ENCODE measurements at regions not wholly inside any gene's neighbourhood (a gene's known extent, or its start where the extent isn't known, plus 50 kb on each side); places are given as distances from the start of the nearest gene placed in this dataset.

DNA sequence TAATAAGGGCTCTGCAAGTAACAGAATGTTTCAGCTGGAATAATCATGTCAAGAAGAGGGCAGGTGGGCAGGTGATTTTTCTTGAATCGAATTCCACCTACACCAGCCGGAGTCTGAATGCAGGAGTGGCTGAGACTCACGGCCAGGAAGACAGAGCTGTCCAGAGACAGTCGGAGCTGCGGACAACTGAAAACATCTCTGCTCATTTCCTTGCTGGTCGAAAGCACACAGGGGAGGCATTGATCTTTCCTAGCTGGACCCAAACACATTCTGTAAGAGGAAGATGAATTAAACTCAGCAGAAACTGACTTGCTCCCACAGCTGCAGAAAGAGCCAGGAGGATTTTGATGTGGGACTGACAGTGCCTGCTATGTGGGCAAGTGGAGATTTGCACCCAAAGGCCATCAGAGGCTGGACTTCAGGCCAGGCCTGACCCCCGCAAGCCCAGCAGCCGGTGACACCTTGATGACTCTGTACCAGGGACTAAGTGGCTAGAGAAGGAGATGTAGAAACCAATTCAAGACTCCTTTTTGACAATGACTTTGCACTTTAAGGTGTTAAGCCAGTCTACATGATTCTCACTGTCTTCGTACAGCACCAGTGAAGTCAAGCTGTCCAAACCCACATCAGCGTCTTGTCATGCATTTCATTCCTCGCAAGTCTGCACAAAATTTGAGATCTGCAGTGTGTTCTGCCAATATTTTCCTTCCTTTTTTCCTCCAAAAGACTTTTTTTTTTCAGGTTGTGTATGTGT is 169.4 kb downstream of the TEX36 start:
- Histone ChIP-seq H2AK5ac (ENCODE audit: low read length) (no peak overlapping the region), H3K36me3 (ENCODE audit: control insufficient read depth, insufficient read depth, low read length) (no peaks in the 10 kb centered on the region), H4K5ac (ENCODE audit: low read length) (no peak overlapping the region), H3K4ac (ENCODE audit: low read depth, low read length) (no peak overlapping the region), H2BK5ac (ENCODE audit: low read length) (no peak overlapping the region), H3K27ac (ENCODE audit: low read depth, low read length) (no peak overlapping the region), H3K56ac (ENCODE audit: low read length) (no peak overlapping the region), H3K4me1 (ENCODE audit: control insufficient read depth, low read depth, low read length) (no peaks in the 10 kb centered on the region), H3K18ac (ENCODE audit: low read length) (no peak overlapping the region), H4K8ac (ENCODE audit: low read depth, low read length) (no peak overlapping the region), H3K79me1 (ENCODE audit: low read length) (no peaks in the 10 kb centered on the region), H2BK120ac (ENCODE audit: low read depth, low read length) (no peak overlapping the region), H3K27me3 (ENCODE audit: insufficient read depth, low read length, poor library complexity) (no peaks in the 10 kb centered on the region), H3K79me2 (ENCODE audit: control insufficient read depth, insufficient read depth, low read length) (no peaks in the 10 kb centered on the region), H3K9ac (ENCODE audit: low read length) (no peak overlapping the region), H2BK15ac (replicated peaks; ENCODE audit: low read depth) (no peak overlapping the region), H3K23ac (ENCODE audit: low read length) (no peak overlapping the region), H3K4me3 (ENCODE audit: low read length) (no peak overlapping the region), H3K4me2 (ENCODE audit: low read length) (no peak overlapping the region)
- no CpG with 5 or more reads among the region's 11 CpGs for whole genome bisulfite sequencing (ENCODE audit: extremely low coverage, insufficient coverage, low lambda C conversion rate)
- no peak for DNase-seq

GRCh38 chr10:125510998-125511397 is 172.0 kb downstream of the TEX36 start:
- H3K18ac ChIP-seq (ENCODE audit: low read length) = no peak overlapping the region
- no peak for DNase-seq
- H3K36me3 ChIP-seq (ENCODE audit: control insufficient read depth, insufficient read depth, low read length) = no peaks in the 10 kb centered on the region
- no peak overlapping the region for H2BK15ac ChIP-seq (replicated peaks; ENCODE audit: low read depth)
- no peak overlapping the region for H2BK120ac ChIP-seq (ENCODE audit: low read depth, low read length)
- no peaks in the 10 kb centered on the region for H3K79me2 ChIP-seq (ENCODE audit: control insufficient read depth, insufficient read depth, low read length)
- no peaks in the 10 kb centered on the region for H3K4me1 ChIP-seq (ENCODE audit: control insufficient read depth, low read depth, low read length)
- no peak overlapping the region for H3K9ac ChIP-seq (ENCODE audit: low read length)
- H4K5ac ChIP-seq (ENCODE audit: low read length) = no peak overlapping the region
- H3K56ac ChIP-seq (ENCODE audit: low read length) = no peak overlapping the region
- no peak overlapping the region for H3K23ac ChIP-seq (ENCODE audit: low read length)
- H2AK5ac ChIP-seq (ENCODE audit: low read length) = no peak overlapping the region
- H3K79me1 ChIP-seq (ENCODE audit: low read length) = no peaks in the 10 kb centered on the region
- WGBS (ENCODE audit: extremely low coverage, insufficient coverage, low lambda C conversion rate) = no CpG with 5 or more reads among the region's 9 CpGs
- H3K4ac ChIP-seq (ENCODE audit: low read depth, low read length) = no peak overlapping the region
- no peak overlapping the region for H3K27ac ChIP-seq (ENCODE audit: low read depth, low read length)
- H4K8ac ChIP-seq (ENCODE audit: low read depth, low read length) = no peak overlapping the region
- no peak overlapping the region for H3K4me3 ChIP-seq (ENCODE audit: low read length)
- no peak overlapping the region for H2BK5ac ChIP-seq (ENCODE audit: low read length)
- H3K4me2 ChIP-seq (ENCODE audit: low read length) = no peak overlapping the region
- no peaks in the 10 kb centered on the region for H3K27me3 ChIP-seq (ENCODE audit: insufficient read depth, low read length, poor library complexity)

DNA sequence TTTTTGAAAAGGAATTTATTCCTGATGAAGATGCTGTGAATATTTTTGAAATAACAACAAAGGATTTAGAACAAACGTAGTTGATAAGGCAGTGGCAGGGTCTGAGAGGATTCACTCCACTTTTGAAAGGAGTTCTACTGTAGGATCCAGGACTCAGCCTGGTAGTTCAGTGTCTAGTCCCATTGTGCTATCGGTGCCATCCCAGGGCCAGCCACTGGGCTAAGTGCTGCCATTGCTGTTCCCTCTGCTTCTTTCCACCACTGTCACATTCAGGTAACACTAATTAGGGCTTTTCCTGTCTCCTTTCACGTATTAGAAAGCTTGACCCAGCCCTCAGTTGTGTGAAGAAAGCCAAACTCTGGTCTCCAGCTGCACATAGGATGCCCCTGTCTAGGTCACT is 177.3 kb downstream of the TEX36 start:
- Histone ChIP-seq H3K4me2 (ENCODE audit: low read length) (no peak overlapping the region), H4K8ac (ENCODE audit: low read depth, low read length) (no peak overlapping the region), H2AK5ac (ENCODE audit: low read length) (no peak overlapping the region), H3K56ac (ENCODE audit: low read length) (no peak overlapping the region), H3K23ac (ENCODE audit: low read length) (no peak overlapping the region), H3K4me1 (ENCODE audit: control insufficient read depth, low read depth, low read length) (no peaks in the 10 kb centered on the region), H2BK120ac (ENCODE audit: low read depth, low read length) (no peak overlapping the region), H3K79me2 (ENCODE audit: control insufficient read depth, insufficient read depth, low read length) (no peaks in the 10 kb centered on the region), H3K4me3 (ENCODE audit: low read length) (no peak overlapping the region), H3K9ac (ENCODE audit: low read length) (no peak overlapping the region), H4K5ac (ENCODE audit: low read length) (no peak overlapping the region), H3K4ac (ENCODE audit: low read depth, low read length) (no peak overlapping the region), H3K79me1 (ENCODE audit: low read length) (no peaks in the 10 kb centered on the region), H3K27ac (ENCODE audit: low read depth, low read length) (no peak overlapping the region), H3K18ac (ENCODE audit: low read length) (no peak overlapping the region), H2BK15ac (replicated peaks; ENCODE audit: low read depth) (no peak overlapping the region), H2BK5ac (ENCODE audit: low read length) (no peak overlapping the region), H3K27me3 (ENCODE audit: insufficient read depth, low read length, poor library complexity) (no peaks in the 10 kb centered on the region), H3K36me3 (ENCODE audit: control insufficient read depth, insufficient read depth, low read length) (no peaks in the 10 kb centered on the region)
- no CpG with 5 or more reads among the region's 3 CpGs for WGBS (ENCODE audit: extremely low coverage, insufficient coverage, low lambda C conversion rate)
- DNase-seq = no peak

DNA sequence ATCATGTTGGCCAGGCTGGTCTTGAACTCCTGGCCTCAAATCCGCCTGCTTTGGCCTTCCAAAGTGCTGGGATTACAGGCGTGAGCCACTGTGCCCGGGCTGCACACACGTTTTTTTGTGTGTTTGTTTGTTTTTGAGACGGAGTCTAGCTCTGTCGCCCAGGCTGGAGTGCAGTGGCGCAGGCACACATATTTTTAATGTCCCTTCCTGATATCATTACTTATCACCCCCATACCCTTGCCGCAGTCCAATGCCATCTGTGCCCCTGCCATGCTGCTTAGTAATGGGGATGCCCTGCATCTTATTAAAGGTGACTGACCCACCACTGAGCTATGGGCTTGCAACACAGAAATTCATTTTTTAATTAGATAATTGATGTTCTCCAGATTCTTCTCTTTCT is 180.7 kb downstream of the TEX36 start:
- Histone ChIP-seq H3K79me2 (ENCODE audit: control insufficient read depth, insufficient read depth, low read length) (no peaks in the 10 kb centered on the region), H2BK120ac (ENCODE audit: low read depth, low read length) (no peak overlapping the region), H3K36me3 (ENCODE audit: control insufficient read depth, insufficient read depth, low read length) (no peaks in the 10 kb centered on the region), H2BK15ac (replicated peaks; ENCODE audit: low read depth) (no peak overlapping the region), H2AK5ac (ENCODE audit: low read length) (no peak overlapping the region), H3K23ac (ENCODE audit: low read length) (no peak overlapping the region), H3K4me1 (ENCODE audit: control insufficient read depth, low read depth, low read length) (no peaks in the 10 kb centered on the region), H3K56ac (ENCODE audit: low read length) (no peak overlapping the region), H4K5ac (ENCODE audit: low read length) (no peak overlapping the region), H2BK5ac (ENCODE audit: low read length) (no peak overlapping the region), H4K8ac (ENCODE audit: low read depth, low read length) (no peak overlapping the region), H3K79me1 (ENCODE audit: low read length) (no peaks in the 10 kb centered on the region), H3K27ac (ENCODE audit: low read depth, low read length) (no peak overlapping the region), H3K9ac (ENCODE audit: low read length) (no peak overlapping the region), H3K4me2 (ENCODE audit: low read length) (no peak overlapping the region), H3K18ac (ENCODE audit: low read length) (no peak overlapping the region), H3K27me3 (ENCODE audit: insufficient read depth, low read length, poor library complexity) (no peaks in the 10 kb centered on the region), H3K4ac (ENCODE audit: low read depth, low read length) (no peak overlapping the region), H3K4me3 (ENCODE audit: low read length) (no peak overlapping the region)
- no peak for DNase-seq
- no CpG with 5 or more reads among the region's 8 CpGs for WGBS (ENCODE audit: extremely low coverage, insufficient coverage, low lambda C conversion rate)

DNA sequence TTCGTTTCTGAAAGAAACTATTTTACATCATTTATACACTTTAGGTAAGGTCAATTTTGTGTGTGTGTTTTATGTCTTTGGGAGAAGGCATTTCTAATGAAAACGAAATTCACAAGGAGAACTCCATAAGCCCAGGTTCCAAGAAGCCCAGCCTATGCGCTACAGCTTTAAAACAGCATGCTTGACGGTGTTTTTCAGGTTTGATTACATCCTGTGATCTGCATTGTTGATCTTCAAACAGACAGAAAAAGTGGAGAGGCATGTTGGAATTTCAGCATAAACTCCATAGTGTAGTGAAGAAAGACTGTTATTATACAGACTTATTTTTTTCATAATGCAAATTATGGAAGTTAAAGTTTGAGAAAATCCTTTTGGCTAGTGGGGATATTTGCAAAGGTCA is 187.6 kb downstream of the TEX36 start:
- Histone ChIP-seq H3K9ac (ENCODE audit: low read length) (no peak overlapping the region), H3K27me3 (ENCODE audit: insufficient read depth, low read length, poor library complexity) (peaks cover 1% of the 10 kb centered on the region), H3K4me1 (ENCODE audit: control insufficient read depth, low read depth, low read length) (no peaks in the 10 kb centered on the region), H3K4me3 (ENCODE audit: low read length) (no peak overlapping the region), H4K5ac (ENCODE audit: low read length) (no peak overlapping the region), H3K4ac (ENCODE audit: low read depth, low read length) (no peak overlapping the region), H2BK15ac (replicated peaks; ENCODE audit: low read depth) (no peak overlapping the region), H3K23ac (ENCODE audit: low read length) (no peak overlapping the region), H2BK5ac (ENCODE audit: low read length) (no peak overlapping the region), H3K18ac (ENCODE audit: low read length) (no peak overlapping the region), H3K79me1 (ENCODE audit: low read length) (no peaks in the 10 kb centered on the region), H3K27ac (ENCODE audit: low read depth, low read length) (no peak overlapping the region), H3K4me2 (ENCODE audit: low read length) (no peak overlapping the region), H4K8ac (ENCODE audit: low read depth, low read length) (no peak overlapping the region), H3K36me3 (ENCODE audit: control insufficient read depth, insufficient read depth, low read length) (no peaks in the 10 kb centered on the region), H2AK5ac (ENCODE audit: low read length) (no peak overlapping the region), H2BK120ac (ENCODE audit: low read depth, low read length) (no peak overlapping the region), H3K56ac (ENCODE audit: low read length) (no peak overlapping the region), H3K79me2 (ENCODE audit: control insufficient read depth, insufficient read depth, low read length) (no peaks in the 10 kb centered on the region)
- no peak for DNase-seq
- WGBS (ENCODE audit: extremely low coverage, insufficient coverage, low lambda C conversion rate) = 100% methylated on average over 1 of the region's 4 CpGs

- no peak overlapping the region for H3K9ac ChIP-seq (ENCODE audit: low read length)
- H3K27ac ChIP-seq (ENCODE audit: low read depth, low read length) = no peak overlapping the region
- H3K56ac ChIP-seq (ENCODE audit: low read length) = no peak overlapping the region
- H2AK5ac ChIP-seq (ENCODE audit: low read length) = no peak overlapping the region
- no peak overlapping the region for H3K4me2 ChIP-seq (ENCODE audit: low read length)
- no peak overlapping the region for H2BK120ac ChIP-seq (ENCODE audit: low read depth, low read length)
- H3K4me3 ChIP-seq (ENCODE audit: low read length) = no peak overlapping the region
- H4K8ac ChIP-seq (ENCODE audit: low read depth, low read length) = no peak overlapping the region
- no peaks in the 10 kb centered on the region for H3K79me2 ChIP-seq (ENCODE audit: control insufficient read depth, insufficient read depth, low read length)
- no peaks in the 10 kb centered on the region for H3K4me1 ChIP-seq (ENCODE audit: control insufficient read depth, low read depth, low read length)
- H2BK5ac ChIP-seq (ENCODE audit: low read length) = no peak overlapping the region
- no peak for DNase-seq
- no peak overlapping the region for H3K23ac ChIP-seq (ENCODE audit: low read length)
- H3K36me3 ChIP-seq (ENCODE audit: control insufficient read depth, insufficient read depth, low read length) = no peaks in the 10 kb centered on the region
- H3K18ac ChIP-seq (ENCODE audit: low read length) = no peak overlapping the region
- no peak overlapping the region for H4K5ac ChIP-seq (ENCODE audit: low read length)
- no peak overlapping the region for H2BK15ac ChIP-seq (replicated peaks; ENCODE audit: low read depth)
- H3K27me3 ChIP-seq (ENCODE audit: insufficient read depth, low read length, poor library complexity) = peaks cover 1% of the 10 kb centered on the region
- H3K4ac ChIP-seq (ENCODE audit: low read depth, low read length) = no peak overlapping the region
- no peaks in the 10 kb centered on the region for H3K79me1 ChIP-seq (ENCODE audit: low read length)
- no CpG with 5 or more reads among the region's 10 CpGs for WGBS (ENCODE audit: extremely low coverage, insufficient coverage, low lambda C conversion rate)
Observed at GRCh38 chr10:125494651-125495239, 188.2 kb downstream of the TEX36 start.

Data from mesendoderm (in vitro differentiated cells).